DND-41 (cell line): ENCODE measurements at regions not wholly inside any gene's neighbourhood (a gene's known extent, or its start where the extent isn't known, plus 50 kb on each side); places are given as distances from the start of the nearest gene placed in this dataset.

Experiments
- ATAC-seq: fragments of 200-7000 bp; cut with Tn5 transposase; 3 replicates; pipeline ENCODE4 v1.9.1; 2021; ENCODE audit warnings: low read depth; ENCODE audit not compliant: insufficient read depth
- DNase-seq: peaks from one replicate; pipeline ENCODE4 v3.0.0-alpha.2; 2020
- H2AFZ ChIP-seq: 2 replicates; pipeline ENCODE4 v1.6.0; 2012; ENCODE audit warnings: low read depth, low read length
- H3K27ac ChIP-seq: 2 replicates; pipeline ENCODE4 v1.5.1; 2012; ENCODE audit warnings: low read length, inconsistent platforms
- H3K27me3 ChIP-seq: fragments of 200-600 bp; sonication (generic); 2 replicates; pipeline ENCODE4 v1.6.0; 2012; ENCODE audit warnings: low read length, mild to moderate bottlenecking, inconsistent platforms; ENCODE audit not compliant: insufficient read depth, poor library complexity
- H3K36me3 ChIP-seq: 2 replicates; pipeline ENCODE4 v1.5.1; 2012; ENCODE audit warnings: low read length, inconsistent platforms; ENCODE audit not compliant: insufficient read depth
- H3K4me1 ChIP-seq: 2 replicates; pipeline ENCODE4 v1.5.1; 2012; ENCODE audit warnings: mild to moderate bottlenecking, low read length; ENCODE audit not compliant: insufficient read depth
- H3K4me2 ChIP-seq: 2 replicates; pipeline ENCODE4 v1.6.0; 2012; ENCODE audit warnings: mild to moderate bottlenecking, moderate library complexity, low read length, inconsistent platforms; ENCODE audit not compliant: insufficient read depth
- H3K4me3 ChIP-seq, 2 experiments: fragments of 200-600 bp in 1 of 2; shearing (Covaris generic) in 1 of 2; 2 replicates each; pipeline ENCODE4 v1.5.1; 2012 to 2016; ENCODE audit warnings: inconsistent platforms in 2 of 2, low read length in 2 of 2, mild to moderate bottlenecking in 2 of 2, low read depth in 1 of 2, moderate library complexity in 1 of 2
- H3K79me2 ChIP-seq: 2 replicates; pipeline ENCODE4 v1.6.0; 2012; ENCODE audit warnings: low read length, inconsistent platforms; ENCODE audit not compliant: insufficient read depth
- H3K9ac ChIP-seq: 2 replicates; pipeline ENCODE4 v1.6.0; 2012; ENCODE audit warnings: low read depth, mild to moderate bottlenecking, inconsistent platforms, low read length, moderate library complexity
- H3K9me3 ChIP-seq: 2 replicates; pipeline ENCODE4 v1.5.1; 2012; ENCODE audit warnings: low read length, moderate library complexity, mild to moderate bottlenecking, inconsistent platforms; ENCODE audit not compliant: insufficient read depth, severe bottlenecking
- H4K20me1 ChIP-seq: 2 replicates; pipeline ENCODE4 v1.6.0; 2012; ENCODE audit warnings: low read length; ENCODE audit not compliant: insufficient read depth
- CTCF ChIP-seq: IDR thresholded peaks from 2 replicates; pipeline ENCODE4 v1.5.1; 2012; ENCODE audit warnings: borderline replicate concordance, low read length, moderate library complexity, mild to moderate bottlenecking; ENCODE audit not compliant: poor library complexity, severe bottlenecking; ENCODE audit errors: extremely low read depth
- EZH2 ChIP-seq: IDR thresholded peaks from 3 replicates; pipeline ENCODE4 v1.6.1; 2012; ENCODE audit warnings: borderline replicate concordance, low read depth, mild to moderate bottlenecking, moderate library complexity, low read length, inconsistent platforms; ENCODE audit not compliant: severe bottlenecking

DNA sequence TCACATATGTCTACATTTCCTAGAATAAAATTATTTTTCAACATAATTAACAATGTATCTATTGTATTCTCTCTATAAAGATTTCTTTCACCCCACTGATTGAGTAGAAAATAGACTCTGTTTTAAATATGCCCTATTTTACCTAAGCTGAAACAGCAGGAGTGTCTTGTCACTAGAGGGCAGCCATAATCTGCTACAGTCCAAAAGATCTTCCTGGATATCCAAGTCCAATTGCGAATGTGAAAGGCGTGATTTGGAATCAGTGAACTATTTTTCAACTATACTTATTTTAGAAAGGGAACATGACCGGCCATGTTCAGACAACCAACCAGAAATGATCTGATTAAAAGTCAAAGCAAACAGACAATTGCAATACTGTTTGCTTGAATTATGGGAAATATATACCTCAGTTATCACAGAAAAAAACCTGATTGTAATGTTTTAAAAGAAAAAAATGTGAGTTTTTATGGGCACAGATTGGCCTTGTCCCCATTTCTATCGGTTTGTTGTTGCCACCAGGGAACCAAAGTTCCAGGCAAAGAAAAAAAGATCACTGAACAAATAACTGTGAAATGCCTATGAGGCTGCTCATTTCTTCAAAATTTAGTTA is 1211.0 kb upstream of the ADGRL4 start:
- Histone ChIP-seq H3K36me3 (no peaks in the 10 kb centered on the region), H3K79me2 (no peaks in the 10 kb centered on the region), H2AFZ (no peak overlapping the region), H3K4me1 (no peaks in the 10 kb centered on the region), H3K4me2 (no peak overlapping the region), H3K9me3 (no peaks in the 10 kb centered on the region), H3K9ac (no peak overlapping the region), H3K4me3 (no peak overlapping the region), H3K27ac (no peak overlapping the region), H3K27me3 (no peaks in the 10 kb centered on the region), H4K20me1 (no peaks in the 10 kb centered on the region)
- DNase-seq (no peak), ATAC-seq (no peak)
- TF ChIP-seq EZH2 (no peak), CTCF (peak; percentile 26)

DNA sequence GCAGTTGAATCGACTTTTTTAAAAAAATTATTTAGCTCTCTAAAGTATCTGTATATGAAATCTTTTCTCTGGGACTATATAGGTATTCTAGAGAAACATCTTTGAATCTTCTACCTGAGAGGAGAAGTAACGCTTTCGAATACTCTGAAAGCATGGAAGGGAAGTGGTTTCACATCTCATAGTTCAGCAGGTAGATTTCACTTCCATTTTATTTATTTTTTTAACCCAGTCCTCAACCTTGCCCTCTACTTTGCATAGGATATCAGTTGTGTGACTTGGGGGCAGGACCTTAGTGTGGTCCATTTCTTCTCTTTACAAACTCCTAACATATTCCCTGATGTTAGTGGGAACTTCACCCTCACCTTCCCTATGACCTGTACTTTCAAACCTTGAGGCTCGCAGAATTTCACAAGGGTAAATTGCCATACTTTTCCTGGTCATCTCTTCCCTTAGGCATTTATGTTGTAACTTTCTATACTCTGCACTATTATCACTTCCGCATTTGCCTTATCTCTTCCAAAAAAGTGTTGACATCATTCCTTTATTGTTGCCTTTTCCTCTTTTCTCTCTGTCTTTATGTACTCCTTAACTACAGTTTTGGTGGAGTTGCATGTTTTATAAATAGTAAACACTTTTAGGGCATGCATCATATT is 1208.5 kb upstream of the ADGRL4 start:
- no peak overlapping the region for H2AFZ ChIP-seq

DNA sequence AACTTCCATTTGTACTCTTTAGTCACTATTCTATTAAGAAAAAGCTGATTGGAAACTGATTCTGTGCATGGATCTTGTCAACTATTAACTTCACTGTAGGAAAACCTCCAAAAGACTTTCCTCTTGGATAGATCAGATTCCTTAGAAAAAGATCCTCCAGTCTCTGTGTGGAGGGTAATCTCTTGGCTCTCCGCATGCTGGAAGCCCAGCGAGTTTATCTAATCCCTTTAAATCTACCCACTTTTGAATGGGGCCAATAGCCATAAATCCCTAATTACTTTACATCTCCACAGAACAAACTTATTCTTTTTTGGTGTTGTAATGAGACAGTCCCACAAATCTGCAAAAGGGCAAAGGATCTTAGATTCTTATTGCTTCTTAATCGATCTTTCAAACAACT is 1206.4 kb upstream of the ADGRL4 start:
- Histone ChIP-seq H4K20me1 (no peaks in the 10 kb centered on the region), H3K4me2 (no peak overlapping the region), H3K27ac (no peak overlapping the region), H2AFZ (no peak overlapping the region), H3K4me3 (no peak overlapping the region), H3K36me3 (no peaks in the 10 kb centered on the region), H3K9me3 (no peaks in the 10 kb centered on the region), H3K79me2 (no peaks in the 10 kb centered on the region), H3K4me1 (no peaks in the 10 kb centered on the region), H3K27me3 (no peaks in the 10 kb centered on the region), H3K9ac (no peak overlapping the region)
- ATAC-seq (no peak), DNase-seq (no peak)
- TF ChIP-seq CTCF (no peak), EZH2 (no peak)

More for the DNA sequence above, 1208.5 kb upstream of the ADGRL4 start:
- Histone ChIP-seq H3K36me3 (no peaks in the 10 kb centered on the region), H4K20me1 (no peaks in the 10 kb centered on the region), H3K27ac (no peak overlapping the region), H3K27me3 (no peaks in the 10 kb centered on the region), H3K79me2 (no peaks in the 10 kb centered on the region), H3K9ac (no peak overlapping the region), H3K4me2 (no peak overlapping the region), H3K4me1 (no peaks in the 10 kb centered on the region), H3K4me3 (no peak overlapping the region), H3K9me3 (no peaks in the 10 kb centered on the region)
- DNase-seq = no peak
- no peak for ATAC-seq
- TF ChIP-seq EZH2 (no peak), CTCF (no peak)
